AML-193 (cell line): ENCODE measurements at regions not wholly inside any gene's neighbourhood (a gene's known extent, or its start where the extent isn't known, plus 50 kb on each side); places are given as distances from the start of the nearest gene placed in this dataset.

Experiments
- DNase-seq, 2 experiments: peaks; one replicate each; lab custom pipeline; 2025; lab: John Stamatoyannopoulos, UW

DNA sequence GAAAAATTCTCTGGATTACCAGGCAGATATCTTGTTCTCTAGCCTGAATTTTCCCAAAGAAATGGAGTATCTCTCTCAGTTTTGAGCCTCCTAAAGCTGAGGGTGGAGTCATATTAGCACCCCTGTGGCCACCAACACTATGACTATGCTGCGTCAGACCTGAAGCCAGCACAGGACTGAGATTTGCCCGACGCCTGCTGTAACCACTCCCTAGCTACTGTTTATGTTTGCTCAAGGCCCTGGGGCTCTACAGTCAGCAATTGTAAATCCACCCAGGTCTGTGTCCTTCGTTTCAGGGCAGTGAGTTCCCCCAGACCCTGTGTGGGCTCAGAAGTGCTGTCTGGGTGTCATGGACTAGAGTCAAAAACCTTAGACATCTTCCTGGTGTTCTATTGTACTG, 61.4 kb downstream of the ZXDA start:
- DNase-seq, result no peak

DNA sequence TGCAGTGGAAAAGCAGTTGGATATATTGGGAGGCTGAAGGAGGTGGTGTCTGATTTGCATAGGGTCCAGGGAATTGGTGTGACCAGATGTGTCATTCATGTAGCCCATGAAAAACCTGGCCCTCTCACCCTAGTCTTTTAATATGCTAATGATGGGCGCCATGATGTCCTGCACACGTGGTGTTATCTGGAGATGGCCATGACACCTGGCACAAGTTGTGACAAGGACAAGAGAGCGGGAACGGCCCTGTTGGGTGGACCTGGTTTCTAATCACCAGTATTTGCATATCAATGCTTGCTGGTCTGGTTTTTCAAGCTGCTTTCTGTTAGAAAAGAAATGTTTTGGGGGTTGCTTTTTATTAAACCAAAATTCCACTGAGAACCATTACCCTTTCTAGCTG, 87.4 kb downstream of the ZXDA start:
- DNase-seq, result no peak

DNA sequence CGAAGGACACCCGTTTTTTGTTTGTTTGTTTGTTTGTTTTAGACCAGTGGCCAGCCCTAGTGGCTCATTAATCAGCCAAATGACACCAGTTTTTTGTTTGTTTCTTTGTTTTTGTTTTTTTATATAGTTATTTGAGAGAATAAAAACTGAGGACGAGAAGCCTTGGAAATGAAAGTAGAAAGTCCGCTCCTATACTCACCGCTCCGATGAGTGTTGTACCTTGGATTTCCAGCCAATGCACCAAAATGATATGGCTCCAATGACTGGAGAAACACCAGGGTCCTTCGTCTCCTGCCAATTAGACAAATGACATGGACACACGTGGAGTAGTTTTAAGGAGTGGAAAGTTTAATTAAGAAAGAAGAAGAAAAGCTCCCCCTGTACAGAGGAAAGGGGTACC, 87.9 kb downstream of the ZXDA start:
- no peak for DNase-seq

DNA sequence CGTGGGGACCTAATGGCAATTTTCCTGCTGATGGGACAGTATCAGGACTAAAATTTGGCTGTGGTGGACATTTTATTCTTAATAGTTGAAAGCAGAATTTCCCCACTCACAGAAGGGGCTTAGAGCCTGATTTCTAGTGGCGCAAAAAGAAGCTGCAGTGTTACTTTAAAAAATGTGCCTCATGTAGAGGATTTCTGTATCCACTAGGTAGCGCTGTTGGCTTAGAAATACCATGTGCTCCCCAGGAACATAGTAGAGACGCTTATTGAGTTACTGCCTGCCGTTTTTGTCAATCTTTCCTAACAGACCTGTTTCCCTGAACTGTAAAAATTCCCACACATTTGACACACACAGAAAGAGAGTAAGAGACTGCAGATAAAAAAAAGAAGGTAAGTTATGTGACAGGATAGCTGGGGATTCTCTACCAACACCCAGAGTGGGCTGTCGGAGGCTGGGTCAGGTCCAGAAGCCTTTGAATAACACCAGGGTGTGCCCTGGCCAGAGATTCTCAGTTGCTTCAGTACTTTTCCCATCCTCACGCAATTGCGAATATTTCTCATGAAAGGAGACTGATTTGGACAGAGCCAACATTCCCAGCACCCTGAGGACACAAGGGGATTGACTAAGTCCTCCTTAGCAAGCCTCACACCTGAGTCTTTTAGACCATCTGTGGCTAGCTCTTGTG, 88.4 kb downstream of the ZXDA start:
- DNase-seq, result peak; percentile 24 to 38

DNA sequence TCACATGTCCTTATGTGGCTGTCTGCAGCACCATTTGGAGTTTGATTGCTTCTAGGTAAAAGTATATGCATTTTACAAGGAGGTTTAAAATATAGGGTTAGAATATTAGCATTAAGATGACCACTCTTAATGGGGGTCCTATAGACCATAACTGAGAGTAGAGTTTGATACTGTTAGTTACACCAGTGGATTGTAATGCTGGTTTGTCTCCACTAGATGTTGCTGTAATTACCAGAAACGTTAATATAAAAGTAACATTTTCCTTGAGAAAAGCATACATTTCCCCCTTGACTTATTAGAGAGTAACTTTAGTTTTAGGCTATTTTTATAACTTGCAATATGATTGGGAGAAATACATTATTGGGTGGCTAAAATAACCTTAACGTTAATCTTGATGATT, 93.0 kb downstream of the ZXDA start:
- peak in 1 of 2 experiments; percentile 1 for DNase-seq

DNA sequence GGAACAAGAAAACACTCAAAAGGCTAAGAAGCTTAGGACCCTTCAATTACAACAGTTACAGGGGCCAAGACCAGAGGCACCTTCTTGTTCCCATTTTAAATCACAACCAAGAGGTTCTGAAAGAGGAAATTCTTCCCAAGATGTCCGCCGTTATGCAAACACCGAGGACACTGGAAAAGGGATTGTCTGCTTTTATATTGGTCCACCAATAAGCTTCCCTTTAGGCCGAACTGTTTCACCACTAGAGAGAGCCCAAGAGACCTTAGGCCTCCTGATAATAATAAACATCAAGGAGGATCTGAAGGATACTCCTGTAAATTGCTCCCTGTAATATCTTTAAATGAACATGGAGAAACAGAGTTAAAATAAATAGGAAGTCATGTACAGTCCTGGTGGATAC, 92.6 kb upstream of the NLRP2B start:
- no peak for DNase-seq

DNA sequence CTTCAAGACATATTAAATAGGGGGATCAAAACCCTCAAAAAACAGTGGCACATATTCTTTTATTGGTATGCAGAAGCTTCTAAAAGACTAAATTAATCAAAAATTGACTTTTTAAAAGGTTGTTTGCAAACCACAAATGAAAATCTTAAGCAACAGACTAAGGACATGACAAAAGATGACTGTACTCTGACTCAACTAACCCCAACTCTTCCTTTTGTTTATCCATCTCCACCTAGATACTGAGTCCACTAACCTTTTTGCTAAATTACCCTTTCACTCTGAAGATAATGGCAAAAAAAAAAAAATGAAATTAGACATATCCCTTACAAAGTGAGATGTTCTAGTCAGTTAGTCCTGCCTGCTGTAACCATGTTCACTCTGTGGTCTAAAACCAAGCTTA, 91.6 kb upstream of the NLRP2B start:
- no peak for DNase-seq

DNA sequence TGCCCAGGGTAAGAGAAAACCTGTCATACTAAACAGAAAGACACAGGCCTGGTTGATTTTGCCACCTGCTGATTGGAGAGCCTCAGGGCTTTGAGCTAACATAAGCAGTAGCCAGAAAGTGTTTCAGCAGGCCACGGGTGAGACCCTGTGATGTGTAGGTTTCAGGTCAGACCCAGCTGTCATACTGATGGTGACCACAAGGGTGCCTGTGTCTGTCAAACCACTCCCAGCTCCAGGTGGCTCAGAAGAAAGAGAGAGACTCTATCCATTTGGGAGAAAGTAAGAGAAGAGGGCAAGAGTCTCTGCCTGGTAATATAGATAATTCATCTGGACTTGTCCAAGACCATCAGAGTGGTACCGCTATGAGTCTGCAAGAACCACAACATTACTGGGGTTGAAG, 72.8 kb upstream of the NLRP2B start:
- no peak for DNase-seq

DNA sequence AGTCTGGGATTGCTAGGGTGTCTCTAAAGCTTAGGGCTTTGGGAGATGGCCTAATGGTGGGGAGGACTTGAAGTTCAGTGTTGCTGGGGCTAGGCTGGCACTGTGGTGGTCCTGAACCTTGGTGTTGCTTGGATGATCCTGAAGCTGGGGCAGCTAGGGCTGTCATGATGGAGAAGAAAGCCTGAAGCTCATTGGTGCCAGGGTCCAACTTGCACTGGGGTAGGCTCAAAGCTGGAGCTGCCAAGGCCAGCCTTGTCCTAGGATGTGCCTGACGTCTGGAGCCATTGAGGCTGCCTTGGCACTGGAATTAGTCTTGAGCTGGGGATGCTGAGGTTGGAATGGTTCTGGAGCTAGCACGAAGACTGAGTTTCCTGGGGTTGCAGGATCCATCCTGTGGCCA, 61.0 kb upstream of the NLRP2B start:
- no peak for DNase-seq

DNA sequence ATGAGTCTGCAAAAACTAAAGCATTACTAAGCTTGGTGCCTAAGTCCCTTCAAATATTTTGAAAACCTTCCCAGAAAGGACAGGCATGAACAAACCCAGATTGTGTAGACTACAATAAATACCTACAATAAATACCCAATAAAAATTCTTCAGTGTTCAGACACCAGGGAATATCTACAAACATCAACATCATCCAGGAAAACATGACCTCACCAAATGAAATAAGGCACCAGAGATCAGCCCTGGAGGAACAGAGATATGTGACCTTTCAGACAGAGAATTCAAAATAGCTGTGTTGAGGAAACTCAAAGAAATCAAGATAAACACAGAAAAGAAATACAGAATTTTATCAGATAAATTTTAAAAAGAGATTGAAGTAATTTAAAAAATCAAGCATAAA, 57.8 kb upstream of the NLRP2B start:
- no peak for DNase-seq
